ENCODE measurements at regions not wholly inside any gene's neighbourhood (a gene's known extent, or its start where the extent isn't known, plus 50 kb on each side); places are given as distances from the start of the nearest gene placed in this dataset.

GRCh38 chr18:78637442-78638402, 341.9 kb upstream of the SALL3 start:
- no peak overlapping the region for H3K4me2 ChIP-seq (replicated peaks; ENCODE audit: extremely low read depth, low read length, poor library complexity, severe bottlenecking)
- peaks cover 4 to 26% (median 11%) of the 10 kb centered on the region in 7 donors for H3K9me3 Mint-ChIP-seq
- peaks cover 29% of the 10 kb centered on the region for H3K4me1 Mint-ChIP-seq
- no peak overlapping the region for H3K9ac ChIP-seq (ENCODE audit: insufficient read depth, low read length, poor library complexity, severe bottlenecking)
- DNase-seq: no peak
- no peak overlapping the region for H3K4me3 ChIP-seq (replicated peaks in 1 of 3; ENCODE audit: low read depth in 2 of 3, low read length in 3 of 3)
- 95% methylated on average over 70 of the region's 70 CpGs for WGBS (ENCODE audit: insufficient coverage)
- intact Hi-C loops (cut with micrococcal nuclease): no loop called here
- no peak for TF ChIP-seq CTCF (IDR thresholded peaks at IDR 0.05)
- no peak overlapping the region for H3K27ac Mint-ChIP-seq
- no peak overlapping the region for H3K4me3 Mint-ChIP-seq
- H3K9me3 ChIP-seq (replicated peaks in 1 of 2; ENCODE audit: control insufficient read depth in 1 of 2, insufficient read depth in 1 of 2, low read length in 2 of 2): peaks cover 5 to 23% of the 10 kb centered on the region in 2 donors
- H3K27me3 Mint-ChIP-seq (ENCODE audit: low read depth in 3 of 3): peaks cover 8 to 13% (median 9%) of the 10 kb centered on the region in 3 donors
- H3K36me3 ChIP-seq (replicated peaks in 1 of 2; ENCODE audit: control insufficient read depth in 1 of 2, insufficient read depth in 2 of 2, low read length in 2 of 2): no peaks in the 10 kb centered on the region
- no peaks in the 10 kb centered on the region for H3K36me3 Mint-ChIP-seq
- H2AFZ ChIP-seq (ENCODE audit: insufficient read depth, low read depth, low read length, poor library complexity, severe bottlenecking): no peak overlapping the region
- H4K20me1 ChIP-seq (ENCODE audit: insufficient read depth, low read length): no peaks in the 10 kb centered on the region
- H3K27ac ChIP-seq (ENCODE audit: low read depth in 1 of 2, low read length in 2 of 2): no peak overlapping the region
- no peaks in the 10 kb centered on the region for H3K79me2 ChIP-seq (ENCODE audit: insufficient read depth, low read length)
- H3K27me3 ChIP-seq (ENCODE audit: control insufficient read depth in 2 of 2, insufficient read depth in 2 of 2, low read length in 2 of 2): peaks cover 0 to 17% of the 10 kb centered on the region in 2 donors
- peaks cover 22 to 29% of the 10 kb centered on the region in 2 donors for H3K4me1 ChIP-seq (ENCODE audit: control insufficient read depth in 1 of 2, insufficient read depth in 2 of 2, low read length in 2 of 2)

- H3K79me2 ChIP-seq (ENCODE audit: insufficient read depth, low read length): no peaks in the 10 kb centered on the region
- Mint-ChIP-seq H3K4me3 (peak overlapping the region in 1 of 2 donors; percentile 22), H3K27ac (peak overlapping the region in 3 of 7 donors; percentile 21 to 67 (median 39)), H3K27me3 (ENCODE audit: low read depth in 3 of 3) (peaks cover 9 to 13% (median 10%) of the 10 kb centered on the region in 3 donors), H3K4me1 (peaks cover 39% of the 10 kb centered on the region), H3K9me3 (peaks cover 4 to 26% (median 12%) of the 10 kb centered on the region in 7 donors), H3K36me3 (no peaks in the 10 kb centered on the region)
- no peak overlapping the region for H3K4me3 ChIP-seq (replicated peaks in 1 of 3; ENCODE audit: low read depth in 2 of 3, low read length in 3 of 3)
- DNase-seq: no peak
- H4K20me1 ChIP-seq (ENCODE audit: insufficient read depth, low read length): no peaks in the 10 kb centered on the region
- H3K9me3 ChIP-seq (replicated peaks in 1 of 2; ENCODE audit: control insufficient read depth in 1 of 2, insufficient read depth in 1 of 2, low read length in 2 of 2): peaks cover 9 to 24% of the 10 kb centered on the region in 2 donors
- H3K4me1 ChIP-seq (ENCODE audit: control insufficient read depth in 1 of 2, insufficient read depth in 2 of 2, low read length in 2 of 2): peaks cover 35 to 43% of the 10 kb centered on the region in 2 donors
- intact Hi-C loops (cut with micrococcal nuclease): no loop called here
- no peak overlapping the region for H3K9ac ChIP-seq (ENCODE audit: insufficient read depth, low read length, poor library complexity, severe bottlenecking)
- H3K27me3 ChIP-seq (ENCODE audit: control insufficient read depth in 2 of 2, insufficient read depth in 2 of 2, low read length in 2 of 2): peaks cover 0 to 17% of the 10 kb centered on the region in 2 donors
- no peak overlapping the region for H3K4me2 ChIP-seq (replicated peaks; ENCODE audit: extremely low read depth, low read length, poor library complexity, severe bottlenecking)
- TF ChIP-seq CTCF (IDR thresholded peaks at IDR 0.05): no peak
- no peak overlapping the region for H3K27ac ChIP-seq (ENCODE audit: low read depth in 1 of 2, low read length in 2 of 2)
- H3K36me3 ChIP-seq (replicated peaks in 1 of 2; ENCODE audit: control insufficient read depth in 1 of 2, insufficient read depth in 2 of 2, low read length in 2 of 2): no peaks in the 10 kb centered on the region
- H2AFZ ChIP-seq (ENCODE audit: insufficient read depth, low read depth, low read length, poor library complexity, severe bottlenecking): no peak overlapping the region
- 63% methylated on average over 19 of the region's 23 CpGs for WGBS (ENCODE audit: insufficient coverage)
These were observed 340.3 kb upstream of the SALL3 start for GRCh38 chr18:78639006-78639950.
